Activated CD8-positive, alpha-beta memory T cell treated with anti-CD3 and anti-CD28 coated beads, Interleukin-2, amount 10 ng/mL, durations not matched to agents 7 days and 5 days (primary cell): ENCODE measurements at regions not wholly inside any gene's neighbourhood (a gene's known extent, or its start where the extent isn't known, plus 50 kb on each side); places are given as distances from the start of the nearest gene placed in this dataset.
"Not testable (repeated sequence)": the region's sequence is repeated elsewhere in the genome, so short reads cannot be mapped to it uniquely, and the experiment has no call there.

Experiments used
- ATAC-seq: fragments of 150-1000 bp; cut with Tn5 transposase; one replicate; pipeline ENCODE4 v1.10.0; 2021; ENCODE audit warnings: moderate library complexity
- CTCF ChIA-PET: fragments of 350-600 bp; sonication (Branson Sonifier 250); formaldehyde crosslinking; loops from one replicate; lab custom pipeline; 2021; ENCODE audit warnings: antibody characterized with exemption; lab: Charles Lee
- DNase-seq: peaks from one replicate; pipeline ENCODE4 v3.0.0-alpha.2; 2020
- H3K27ac Mint-ChIP-seq: one replicate; pipeline ENCODE4 v1.8.0; 2021; ENCODE audit warnings: mild to moderate bottlenecking, mixed read lengths
- H3K27me3 Mint-ChIP-seq: one replicate; pipeline ENCODE4 v1.8.0; 2021; ENCODE audit warnings: mixed read lengths
- H3K36me3 Mint-ChIP-seq: one replicate; pipeline ENCODE4 v1.8.0; 2021; ENCODE audit warnings: mild to moderate bottlenecking, mixed read lengths
- H3K4me1 Mint-ChIP-seq: one replicate; pipeline ENCODE4 v1.8.0; 2021; ENCODE audit warnings: mixed read lengths
- H3K4me3 Mint-ChIP-seq: one replicate; pipeline ENCODE4 v1.8.0; 2021; ENCODE audit warnings: mild to moderate bottlenecking, moderate library complexity, mixed read lengths
- H3K9me3 Mint-ChIP-seq: one replicate; pipeline ENCODE4 v1.8.0; 2022; ENCODE audit warnings: low read depth, mixed read lengths

DNA sequence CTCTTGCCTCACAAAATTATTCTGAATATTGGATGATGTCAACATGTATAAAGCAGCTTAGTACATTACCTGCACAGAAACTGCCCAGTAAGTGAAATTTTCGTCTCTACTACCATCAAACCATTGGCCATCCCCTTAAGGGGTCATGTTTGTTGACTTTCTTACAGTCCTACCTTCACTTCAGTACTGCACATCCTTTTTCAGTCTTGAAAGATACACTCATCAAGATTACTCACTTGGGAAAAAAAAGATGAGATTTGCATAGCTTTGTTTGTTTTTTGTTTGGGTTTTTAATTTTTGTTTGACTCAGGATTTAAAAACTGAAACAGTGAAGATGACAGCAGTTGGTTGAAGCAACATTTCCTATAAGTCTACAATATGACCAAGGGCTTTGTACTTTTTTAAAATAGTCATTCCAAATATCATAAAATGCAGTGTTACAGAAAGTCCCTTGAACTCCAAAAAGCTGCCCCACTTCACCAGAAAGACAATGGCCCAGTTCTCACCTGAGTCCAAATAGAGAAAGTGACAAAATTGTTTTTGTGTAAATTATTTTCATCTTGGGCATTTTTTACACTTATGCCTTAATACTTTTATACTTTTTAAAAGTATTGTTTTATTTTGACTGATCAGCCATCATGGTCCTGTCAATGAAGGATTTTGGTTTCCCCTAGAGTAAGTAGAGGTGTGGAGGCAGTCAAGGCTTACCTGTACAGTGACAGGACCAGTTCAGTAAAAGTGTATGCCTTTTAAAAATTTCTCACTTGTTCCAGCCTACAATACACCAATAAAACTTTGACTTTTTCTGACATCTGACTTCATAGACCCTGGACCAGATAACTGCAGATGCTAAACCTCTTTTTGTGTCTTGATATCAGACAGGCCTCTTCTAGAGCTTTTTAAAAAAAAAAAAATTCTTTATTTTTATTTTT, 59.7 kb upstream of the EDA2R start:
- no peaks in the 10 kb centered on the region for H3K4me1 Mint-ChIP-seq
- no peak for DNase-seq
- no peak overlapping the region for H3K27ac Mint-ChIP-seq
- ATAC-seq = no peak
- H3K4me3 Mint-ChIP-seq = no peak overlapping the region
- no peaks in the 10 kb centered on the region for H3K36me3 Mint-ChIP-seq
- H3K27me3 Mint-ChIP-seq = no peaks in the 10 kb centered on the region
- H3K9me3 Mint-ChIP-seq = no peaks in the 10 kb centered on the region
- CTCF ChIA-PET = no interaction called here

DNA sequence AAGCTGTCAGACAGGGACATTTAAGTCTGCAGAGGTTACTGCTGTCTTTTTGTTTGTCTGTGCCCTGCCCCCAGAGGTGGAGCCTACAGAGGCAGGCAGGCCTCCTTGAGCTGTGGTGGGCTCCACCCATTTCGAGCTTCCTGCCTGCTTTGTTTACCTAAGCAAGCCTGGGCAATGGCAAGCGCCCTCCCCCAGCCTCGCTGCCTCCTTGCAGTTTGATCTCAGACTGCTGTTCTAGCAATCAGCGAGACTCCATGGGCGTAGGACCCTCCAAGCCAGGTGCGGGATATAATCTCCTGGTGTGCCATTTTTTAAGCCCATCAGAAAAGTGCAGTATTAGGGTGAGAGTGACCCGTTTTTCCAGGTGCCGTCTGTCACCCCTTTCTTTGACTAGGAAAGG, 53.6 kb upstream of the EDA2R start:
- not testable (repeated sequence) for H3K9me3 Mint-ChIP-seq

More for the DNA sequence above, 53.6 kb upstream of the EDA2R start:
- CTCF ChIA-PET, H3K27ac Mint-ChIP-seq, H3K27me3 Mint-ChIP-seq, H3K4me1 Mint-ChIP-seq, H3K36me3 Mint-ChIP-seq, H3K4me3 Mint-ChIP-seq, DNase-seq, ATAC-seq: not testable (repeated sequence)
